Activated CD4-positive, alpha-beta memory T cell treated with anti-CD3 and anti-CD28 coated beads, Interleukin-2, amount 10 ng/mL, durations not matched to agents 7 days and 5 days (primary cell): ENCODE measurements at regions not wholly inside any gene's neighbourhood (a gene's known extent, or its start where the extent isn't known, plus 50 kb on each side); places are given as distances from the start of the nearest gene placed in this dataset.

Experiments used
- CTCF ChIA-PET: fragments of 350-600 bp; sonication (Branson Sonifier 250); formaldehyde crosslinking; loops from one replicate; lab custom pipeline; 2021; ENCODE audit warnings: antibody characterized with exemption, inconsistent platforms; lab: Charles Lee
- POLR2A ChIA-PET: fragments of 350-600 bp; sonication (Branson Sonifier 250); formaldehyde crosslinking; loops from one replicate; lab custom pipeline; 2021; ENCODE audit warnings: antibody characterized with exemption; lab: Charles Lee
- DNase-seq: peaks from one replicate; pipeline ENCODE4 v3.0.0-alpha.2; 2020
- H3K27ac Mint-ChIP-seq: one replicate; pipeline ENCODE4 v1.8.0; 2021; ENCODE audit warnings: mild to moderate bottlenecking, mixed read lengths
- H3K27me3 Mint-ChIP-seq: one replicate; pipeline ENCODE4 v1.8.0; 2021; ENCODE audit warnings: mixed read lengths
- H3K36me3 Mint-ChIP-seq: one replicate; pipeline ENCODE4 v1.8.0; 2021; ENCODE audit warnings: low read depth, mixed read lengths
- H3K4me1 Mint-ChIP-seq: one replicate; pipeline ENCODE4 v1.8.0; 2021; ENCODE audit warnings: mixed read lengths
- H3K4me3 Mint-ChIP-seq: one replicate; pipeline ENCODE4 v1.8.0; 2021; ENCODE audit warnings: mild to moderate bottlenecking, mixed read lengths
- H3K9me3 Mint-ChIP-seq: one replicate; pipeline ENCODE4 v1.8.0; 2021; ENCODE audit warnings: mixed read lengths

DNA sequence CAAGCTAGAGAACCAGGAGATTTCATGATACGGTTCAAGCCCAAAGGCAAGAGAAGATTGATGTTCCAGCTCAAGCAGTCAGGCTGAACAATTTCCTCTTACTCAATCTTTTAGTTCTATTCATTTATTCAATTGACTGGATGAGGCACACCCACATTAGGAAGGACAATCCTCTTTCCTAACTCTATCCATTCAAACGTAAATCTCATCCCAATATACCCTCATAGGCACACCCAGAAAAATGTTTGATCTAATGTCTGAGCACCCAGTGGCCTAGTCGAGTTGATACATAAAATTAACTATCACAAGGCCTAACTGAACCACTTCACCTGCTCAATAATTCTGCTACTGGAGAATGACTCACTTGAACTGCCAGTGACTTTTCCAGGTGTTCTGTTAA, 180.7 kb downstream of the RAD51AP2 start:
- POLR2A ChIA-PET = no interaction called here
- Mint-ChIP-seq H3K36me3 (no peaks in the 10 kb centered on the region), H3K4me1 (no peaks in the 10 kb centered on the region), H3K27ac (no peak overlapping the region), H3K27me3 (no peaks in the 10 kb centered on the region), H3K4me3 (no peak overlapping the region), H3K9me3 (peaks cover 4% of the 10 kb centered on the region)
- no peak for DNase-seq
- CTCF ChIA-PET = no interaction called here

DNA sequence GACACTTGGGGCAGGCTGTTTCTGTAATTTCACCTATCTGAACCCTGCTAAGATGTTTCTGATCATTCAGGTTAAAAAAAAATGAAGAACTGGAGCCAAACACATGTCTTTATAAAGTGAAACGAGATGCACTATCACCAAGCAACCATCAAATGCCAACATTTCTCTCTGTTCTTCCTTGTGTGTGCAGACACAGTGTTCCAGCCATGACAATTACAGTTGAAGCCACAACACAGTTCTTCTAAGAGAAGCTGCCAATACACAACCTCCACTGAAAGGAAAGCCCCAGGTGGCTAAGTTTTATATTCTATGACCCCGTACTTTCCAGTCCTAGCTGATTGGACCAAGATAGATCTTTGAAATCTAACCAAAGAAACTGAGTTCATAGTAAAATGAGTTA, 181.8 kb downstream of the RAD51AP2 start:
- Mint-ChIP-seq H3K4me1 (no peaks in the 10 kb centered on the region), H3K36me3 (no peaks in the 10 kb centered on the region), H3K9me3 (peaks cover 4% of the 10 kb centered on the region), H3K27me3 (no peaks in the 10 kb centered on the region), H3K4me3 (no peak overlapping the region), H3K27ac (no peak overlapping the region)
- ChIA-PET CTCF (no interaction called here), POLR2A (no interaction called here)
- no peak for DNase-seq

DNA sequence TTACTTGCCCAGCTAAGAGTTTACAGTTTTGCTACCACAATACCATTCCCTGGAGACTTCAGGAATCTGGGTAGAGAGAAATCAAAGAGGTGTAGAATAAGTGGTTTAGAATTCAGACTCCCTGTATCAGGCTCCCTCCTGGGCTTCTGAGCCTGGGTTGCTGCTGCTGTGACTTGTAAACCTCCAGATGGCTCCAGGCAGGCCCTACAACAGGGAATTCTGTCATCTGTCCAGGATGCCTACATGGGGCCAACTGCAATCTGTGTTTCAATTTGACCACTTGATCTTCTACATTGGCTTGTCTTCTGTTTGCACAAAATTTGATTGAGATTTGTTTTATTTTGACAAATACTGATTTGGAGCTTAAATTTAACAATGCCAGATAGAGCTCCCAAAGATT, 183.9 kb downstream of the RAD51AP2 start:
- POLR2A ChIA-PET = no interaction called here
- no peaks in the 10 kb centered on the region for H3K4me1 Mint-ChIP-seq
- H3K4me3 Mint-ChIP-seq = no peak overlapping the region
- CTCF ChIA-PET = no interaction called here
- H3K36me3 Mint-ChIP-seq = no peaks in the 10 kb centered on the region
- H3K27me3 Mint-ChIP-seq = no peaks in the 10 kb centered on the region
- no peak overlapping the region for H3K27ac Mint-ChIP-seq
- DNase-seq = no peak
- no peaks in the 10 kb centered on the region for H3K9me3 Mint-ChIP-seq

DNA sequence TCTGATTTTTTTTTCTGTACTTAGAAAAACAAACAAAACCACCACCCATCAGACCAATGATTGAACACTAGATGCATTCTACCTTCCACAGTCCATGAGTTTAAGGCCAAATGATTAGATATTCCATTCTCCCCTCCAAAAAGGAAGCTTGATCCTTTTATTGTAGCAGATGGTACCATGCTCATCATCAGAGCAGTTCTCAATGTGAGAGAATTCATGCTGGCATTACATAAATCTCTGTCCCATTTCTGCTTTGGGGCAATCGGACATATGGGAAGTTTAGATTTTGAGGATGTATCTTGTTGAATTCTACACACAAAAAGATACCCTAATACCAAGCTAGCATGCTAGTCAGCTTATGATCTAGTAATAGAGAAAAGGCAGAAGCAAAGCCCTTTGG, 186.6 kb downstream of the RAD51AP2 start:
- Mint-ChIP-seq H3K36me3 (no peaks in the 10 kb centered on the region), H3K27ac (no peak overlapping the region), H3K4me1 (no peaks in the 10 kb centered on the region), H3K27me3 (no peaks in the 10 kb centered on the region), H3K9me3 (no peaks in the 10 kb centered on the region), H3K4me3 (no peak overlapping the region)
- DNase-seq = no peak
- ChIA-PET POLR2A (no interaction called here), CTCF (no interaction called here)

DNA sequence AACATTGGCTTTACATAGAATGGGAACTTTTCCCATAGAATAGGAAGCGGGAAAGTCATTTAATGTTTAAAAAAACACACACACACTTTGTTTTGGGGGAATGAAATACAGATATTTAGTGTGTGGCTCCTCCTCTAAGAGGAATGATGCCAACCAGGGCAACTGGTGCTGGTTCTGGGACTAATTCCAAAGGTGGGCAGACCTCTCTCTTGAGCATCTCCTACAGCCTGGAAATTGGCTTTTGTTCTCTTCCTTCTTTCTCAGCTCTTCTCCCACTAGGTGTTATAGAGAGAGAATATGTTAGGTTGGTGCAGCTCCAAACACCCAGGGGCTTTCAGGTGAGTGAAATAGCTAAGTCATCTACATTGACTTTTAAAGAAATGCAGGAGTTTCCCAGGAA, 190.1 kb downstream of the RAD51AP2 start:
- CTCF ChIA-PET = no interaction called here
- Mint-ChIP-seq H3K36me3 (no peaks in the 10 kb centered on the region), H3K9me3 (peaks cover 3% of the 10 kb centered on the region), H3K27ac (no peak overlapping the region), H3K4me3 (no peak overlapping the region), H3K27me3 (no peaks in the 10 kb centered on the region), H3K4me1 (no peaks in the 10 kb centered on the region)
- POLR2A ChIA-PET = no interaction called here
- DNase-seq = no peak

DNA sequence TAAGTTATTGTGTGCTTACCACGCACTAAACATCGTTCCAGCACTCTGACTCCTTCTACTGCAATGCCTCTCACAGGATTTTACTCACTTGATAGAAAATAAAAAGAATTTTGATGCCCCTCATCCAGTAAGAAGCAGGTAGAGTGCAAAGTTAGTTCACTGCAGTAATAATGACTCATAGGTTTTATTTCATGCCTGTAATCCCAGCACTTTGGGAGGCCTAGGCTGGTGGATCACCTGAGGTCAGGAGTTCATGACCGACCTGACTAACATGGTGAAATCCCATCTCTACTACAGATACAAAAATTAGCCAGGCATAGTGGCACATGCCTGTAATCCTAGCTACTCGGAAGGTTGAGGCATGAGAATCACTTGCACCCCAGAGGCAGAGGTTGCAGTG, 190.6 kb downstream of the RAD51AP2 start:
- Mint-ChIP-seq H3K27ac (no peak overlapping the region), H3K4me3 (no peak overlapping the region), H3K36me3 (no peaks in the 10 kb centered on the region), H3K27me3 (no peaks in the 10 kb centered on the region), H3K9me3 (peaks cover 3% of the 10 kb centered on the region), H3K4me1 (no peaks in the 10 kb centered on the region)
- POLR2A ChIA-PET = no interaction called here
- CTCF ChIA-PET = no interaction called here
- DNase-seq = no peak

DNA sequence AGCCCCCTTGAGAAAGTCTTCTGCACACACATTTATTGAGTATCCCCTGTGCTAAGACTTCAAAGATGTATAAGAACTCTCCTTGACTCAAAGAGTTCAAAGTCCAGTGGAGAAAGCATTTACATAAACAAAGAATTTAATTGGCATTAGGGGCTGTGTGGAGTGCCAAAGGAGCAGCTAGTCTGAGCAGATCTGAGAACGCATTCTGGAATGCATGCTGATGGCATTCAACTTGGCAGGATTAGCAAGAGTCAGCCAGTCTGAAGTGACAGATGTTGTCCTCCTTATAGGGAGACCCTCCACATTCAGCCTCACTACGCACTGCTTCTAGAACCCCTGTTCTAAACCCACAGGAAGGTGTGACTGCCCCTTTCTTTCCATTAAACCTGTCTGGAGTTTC, 191.5 kb downstream of the RAD51AP2 start:
- ChIA-PET POLR2A (no interaction called here), CTCF (no interaction called here)
- no peaks in the 10 kb centered on the region for H3K27me3 Mint-ChIP-seq
- H3K9me3 Mint-ChIP-seq = peaks cover 3% of the 10 kb centered on the region
- H3K27ac Mint-ChIP-seq = no peak overlapping the region
- no peak overlapping the region for H3K4me3 Mint-ChIP-seq
- no peak for DNase-seq
- H3K4me1 Mint-ChIP-seq = no peaks in the 10 kb centered on the region
- H3K36me3 Mint-ChIP-seq = no peaks in the 10 kb centered on the region

DNA sequence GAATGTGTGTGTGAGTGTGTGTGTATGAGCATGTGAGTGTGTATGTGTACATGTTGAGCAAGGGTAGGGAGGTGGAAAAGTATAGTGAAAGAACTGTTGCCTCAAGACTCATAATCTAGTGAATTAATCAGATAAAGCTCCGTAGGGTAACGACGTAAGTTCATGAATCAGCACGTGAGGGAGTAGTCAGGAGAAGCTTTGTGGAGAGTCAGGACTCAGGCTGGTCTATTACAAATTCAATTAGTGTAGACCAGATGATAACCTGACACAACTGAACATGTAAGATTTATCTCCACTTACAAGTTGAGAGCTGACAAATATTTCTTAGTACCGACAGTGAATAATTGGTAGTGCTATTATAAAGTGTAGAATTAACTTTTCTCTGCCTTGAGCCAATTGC, 194.5 kb downstream of the RAD51AP2 start:
- Mint-ChIP-seq H3K27ac (no peak overlapping the region), H3K9me3 (peaks cover 3% of the 10 kb centered on the region), H3K36me3 (no peaks in the 10 kb centered on the region), H3K4me3 (no peak overlapping the region), H3K27me3 (no peaks in the 10 kb centered on the region), H3K4me1 (no peaks in the 10 kb centered on the region)
- CTCF ChIA-PET = no interaction called here
- POLR2A ChIA-PET = no interaction called here
- DNase-seq = no peak

DNA sequence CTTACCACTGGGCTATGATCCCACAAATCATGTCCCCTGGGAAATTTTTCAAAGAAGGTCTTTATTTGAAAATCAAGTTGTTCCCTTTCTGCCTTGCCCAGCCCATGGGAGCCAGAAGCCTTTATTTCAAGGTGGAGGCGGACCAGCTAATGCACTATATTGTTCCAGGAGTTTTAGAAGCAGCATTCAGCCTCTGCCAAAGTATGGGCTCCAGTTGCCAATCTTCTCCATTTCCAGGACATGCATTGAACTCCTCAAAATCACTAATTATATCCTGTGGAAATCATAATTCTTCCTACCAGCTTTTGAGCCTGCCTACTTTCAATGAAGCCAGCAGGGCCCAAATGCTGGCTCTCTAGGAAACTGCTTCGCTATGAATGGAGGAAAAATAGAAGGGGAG, 195.8 kb downstream of the RAD51AP2 start:
- POLR2A ChIA-PET = no interaction called here
- H3K9me3 Mint-ChIP-seq = peaks cover 3% of the 10 kb centered on the region
- no peaks in the 10 kb centered on the region for H3K4me1 Mint-ChIP-seq
- H3K36me3 Mint-ChIP-seq = no peaks in the 10 kb centered on the region
- CTCF ChIA-PET = no interaction called here
- DNase-seq = no peak
- H3K27ac Mint-ChIP-seq = no peak overlapping the region
- H3K4me3 Mint-ChIP-seq = no peak overlapping the region
- no peaks in the 10 kb centered on the region for H3K27me3 Mint-ChIP-seq

DNA sequence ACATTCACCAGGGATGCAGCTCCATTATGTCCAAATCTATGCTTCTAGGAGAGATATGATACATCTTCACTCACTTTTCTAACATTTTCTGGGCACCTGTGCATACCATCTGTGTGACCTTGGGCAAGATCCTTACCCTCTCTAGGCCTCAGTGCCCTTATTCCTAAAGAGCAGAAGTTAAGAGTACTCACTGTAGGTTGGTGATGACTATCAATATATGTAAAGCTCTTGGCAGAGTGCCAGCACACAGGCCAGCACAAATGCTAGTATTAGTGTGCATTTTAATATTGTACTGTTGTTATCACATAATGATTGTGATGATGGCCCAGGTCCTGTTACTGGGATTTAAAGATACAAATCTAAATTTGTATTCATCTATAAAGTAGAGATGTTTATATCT, 199.2 kb downstream of the RAD51AP2 start:
- DNase-seq = no peak
- H3K4me3 Mint-ChIP-seq = no peak overlapping the region
- no peaks in the 10 kb centered on the region for H3K27me3 Mint-ChIP-seq
- peaks cover 3% of the 10 kb centered on the region for H3K9me3 Mint-ChIP-seq
- H3K27ac Mint-ChIP-seq = no peak overlapping the region
- no peaks in the 10 kb centered on the region for H3K4me1 Mint-ChIP-seq
- H3K36me3 Mint-ChIP-seq = no peaks in the 10 kb centered on the region
- CTCF ChIA-PET = no interaction called here
- POLR2A ChIA-PET = no interaction called here

DNA sequence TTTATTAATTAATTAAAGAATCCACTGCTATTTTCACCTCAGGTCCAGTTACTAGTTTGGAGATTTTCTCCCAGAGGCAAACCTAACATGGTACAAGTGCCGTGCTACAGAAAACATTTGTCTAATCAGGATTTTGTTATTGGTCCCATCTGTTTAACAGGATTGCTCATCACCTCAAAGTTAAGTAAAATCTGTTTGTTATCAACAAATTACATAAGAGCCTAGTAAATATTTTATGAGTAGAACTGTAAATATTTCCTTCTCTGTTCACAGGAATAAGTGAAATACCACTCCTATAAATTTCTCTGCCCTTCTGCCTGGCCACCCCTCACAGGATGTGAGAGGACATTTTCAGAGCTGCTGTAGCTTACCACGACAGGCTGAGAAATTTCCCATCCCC, 200.2 kb downstream of the RAD51AP2 start:
- H3K27ac Mint-ChIP-seq = no peak overlapping the region
- H3K4me1 Mint-ChIP-seq = no peaks in the 10 kb centered on the region
- no peak for DNase-seq
- CTCF ChIA-PET = no interaction called here
- H3K27me3 Mint-ChIP-seq = no peaks in the 10 kb centered on the region
- H3K9me3 Mint-ChIP-seq = no peaks in the 10 kb centered on the region
- H3K36me3 Mint-ChIP-seq = no peaks in the 10 kb centered on the region
- POLR2A ChIA-PET = no interaction called here
- no peak overlapping the region for H3K4me3 Mint-ChIP-seq

DNA sequence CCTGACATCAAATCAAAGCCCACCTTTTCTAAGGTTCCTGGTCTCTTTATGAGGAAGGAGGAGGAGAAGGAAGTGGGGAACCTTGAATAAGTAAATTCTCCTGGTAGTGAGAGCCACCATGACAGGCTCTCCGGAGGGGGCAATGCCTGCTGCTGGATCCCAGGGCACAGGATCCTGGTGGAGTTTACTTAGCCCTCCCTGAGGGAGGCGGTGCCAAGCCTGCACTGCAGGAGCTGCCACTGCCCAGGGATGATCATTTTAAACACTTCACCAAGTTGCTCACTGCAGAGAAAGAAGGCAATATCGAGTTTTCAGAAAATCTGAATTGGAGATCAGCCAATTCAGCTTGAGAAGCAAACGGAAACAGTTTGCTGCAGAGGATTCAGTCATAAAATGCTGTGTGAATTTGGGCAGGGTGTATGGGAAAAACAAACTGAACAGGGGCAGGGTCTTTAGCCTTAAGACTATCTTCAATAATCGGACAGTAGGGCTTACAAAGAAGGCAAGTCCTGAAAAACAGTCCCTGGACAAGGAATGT, 200.7 kb downstream of the RAD51AP2 start:
- no peaks in the 10 kb centered on the region for H3K4me1 Mint-ChIP-seq
- ChIA-PET CTCF (no interaction called here), POLR2A (no interaction called here)
- H3K36me3 Mint-ChIP-seq = no peaks in the 10 kb centered on the region
- H3K9me3 Mint-ChIP-seq = no peaks in the 10 kb centered on the region
- DNase-seq = no peak
- H3K4me3 Mint-ChIP-seq = no peak overlapping the region
- H3K27me3 Mint-ChIP-seq = no peaks in the 10 kb centered on the region
- H3K27ac Mint-ChIP-seq = no peak overlapping the region

DNA sequence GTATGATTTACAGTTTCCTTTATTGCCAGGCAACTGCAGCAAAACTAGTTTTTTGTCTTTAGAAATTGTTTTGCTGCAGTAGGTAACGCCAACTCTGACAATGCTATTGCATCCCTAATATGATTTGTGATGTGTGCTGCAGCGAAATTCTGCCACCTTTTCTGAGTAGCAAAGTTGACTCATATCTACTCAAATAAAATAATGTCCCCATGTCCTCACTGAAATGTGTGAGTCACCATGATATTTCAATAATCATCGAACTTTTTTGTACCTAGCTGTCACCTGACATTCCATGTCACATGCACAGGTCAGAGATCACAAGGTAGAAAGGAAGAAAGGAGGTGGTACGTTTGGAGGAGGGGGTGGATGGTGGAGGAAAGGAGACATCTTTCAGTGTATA, 205.0 kb downstream of the RAD51AP2 start:
- no peaks in the 10 kb centered on the region for H3K36me3 Mint-ChIP-seq
- H3K9me3 Mint-ChIP-seq = no peaks in the 10 kb centered on the region
- no peaks in the 10 kb centered on the region for H3K27me3 Mint-ChIP-seq
- no peak overlapping the region for H3K27ac Mint-ChIP-seq
- ChIA-PET POLR2A (no interaction called here), CTCF (no interaction called here)
- no peak for DNase-seq
- peaks cover 3% of the 10 kb centered on the region for H3K4me1 Mint-ChIP-seq
- no peak overlapping the region for H3K4me3 Mint-ChIP-seq

DNA sequence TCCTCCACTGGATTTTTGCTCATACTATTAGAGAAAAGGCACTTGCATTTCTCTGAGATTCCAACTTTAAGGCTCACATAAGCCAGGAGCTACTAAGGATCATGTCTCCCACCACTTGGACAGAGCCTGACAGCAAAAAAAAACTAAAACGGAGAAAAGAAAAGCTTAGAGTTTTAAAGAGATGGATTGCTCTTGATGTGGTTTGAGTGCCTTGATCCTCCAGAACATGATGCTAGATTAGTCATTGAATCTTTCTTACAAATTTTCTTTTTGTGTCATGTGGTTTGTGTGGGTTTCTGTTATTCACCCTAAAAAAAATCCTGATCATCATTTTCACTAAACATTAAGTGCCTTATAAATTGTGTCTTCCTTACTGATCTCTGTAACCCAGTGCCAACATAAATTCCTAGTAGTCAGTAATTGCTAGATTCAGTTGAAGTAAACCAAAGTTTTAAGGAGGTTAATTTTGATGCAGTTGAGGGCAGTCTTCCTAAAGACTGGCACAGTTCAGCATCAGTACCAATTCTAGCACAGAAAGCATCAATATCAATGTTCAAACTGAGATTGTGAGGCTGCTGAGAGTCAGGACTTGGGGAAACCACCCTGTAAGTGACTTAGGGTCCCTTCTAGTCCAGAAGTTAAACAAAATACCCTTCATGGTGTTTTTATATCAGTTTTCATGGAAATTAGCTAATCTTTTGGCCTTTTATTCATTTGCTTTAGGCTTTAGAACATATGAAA, 206.3 kb downstream of the RAD51AP2 start:
- H3K27ac Mint-ChIP-seq = no peak overlapping the region
- ChIA-PET CTCF (no interaction called here), POLR2A (no interaction called here)
- no peaks in the 10 kb centered on the region for H3K36me3 Mint-ChIP-seq
- no peaks in the 10 kb centered on the region for H3K9me3 Mint-ChIP-seq
- no peak for DNase-seq
- no peaks in the 10 kb centered on the region for H3K27me3 Mint-ChIP-seq
- H3K4me3 Mint-ChIP-seq = no peak overlapping the region
- H3K4me1 Mint-ChIP-seq = peaks cover 3% of the 10 kb centered on the region
